ENCODE measurements at regions not wholly inside any gene's neighbourhood (a gene's known extent, or its start where the extent isn't known, plus 50 kb on each side); places are given as distances from the start of the nearest gene placed in this dataset.
"Not testable (repeated sequence)": the region's sequence is repeated elsewhere in the genome, so short reads cannot be mapped to it uniquely, and the experiment has no call there.

DNA sequence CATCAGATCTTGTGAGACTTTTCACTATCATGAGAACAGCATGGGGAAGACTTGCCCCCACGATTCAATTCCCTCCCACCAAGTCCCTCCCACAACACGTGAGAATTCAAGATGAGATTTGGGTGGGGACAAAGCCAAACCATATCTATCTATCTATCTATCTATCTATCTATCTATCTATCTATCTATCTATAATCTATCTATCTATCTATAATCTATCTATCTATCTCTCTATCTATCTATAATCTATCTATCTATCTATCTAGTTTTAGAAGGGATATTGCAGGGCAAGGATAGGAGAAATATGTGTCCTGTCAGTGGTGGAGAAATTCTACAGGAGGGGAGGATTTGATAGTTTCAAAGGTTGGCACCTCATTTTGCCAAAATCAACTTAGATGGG lies 279.8 kb upstream of the PROK2 start:
- H3K27ac Mint-ChIP-seq; H3K4me2 ChIP-seq; H3K4me1 Mint-ChIP-seq; H3K4me3 ChIP-seq; H3F3A ChIP-seq (replicated peaks; ENCODE audit: low read depth); H3K36me3 ChIP-seq (ENCODE audit: insufficient read depth); H3K27ac ChIP-seq (ENCODE audit: low read depth); H3K9me2 ChIP-seq (ENCODE audit: insufficient read depth); H4K20me1 ChIP-seq (replicated peaks; ENCODE audit: insufficient read depth); H3K4me3 Mint-ChIP-seq; H3K79me2 ChIP-seq (replicated peaks; ENCODE audit: insufficient read depth); H3K27me3 ChIP-seq (ENCODE audit: insufficient read depth); ATAC-seq; H3K27me3 Mint-ChIP-seq (ENCODE audit: insufficient read depth, low read depth, poor library complexity); H2AFZ ChIP-seq; H3K36me3 Mint-ChIP-seq (ENCODE audit: low read depth); DNase-seq (ENCODE audit: low spot score); H3K4me1 ChIP-seq (ENCODE audit: insufficient read depth): not testable (repeated sequence)
- peaks cover 25% of the 10 kb centered on the region for H3K9me3 Mint-ChIP-seq

DNA sequence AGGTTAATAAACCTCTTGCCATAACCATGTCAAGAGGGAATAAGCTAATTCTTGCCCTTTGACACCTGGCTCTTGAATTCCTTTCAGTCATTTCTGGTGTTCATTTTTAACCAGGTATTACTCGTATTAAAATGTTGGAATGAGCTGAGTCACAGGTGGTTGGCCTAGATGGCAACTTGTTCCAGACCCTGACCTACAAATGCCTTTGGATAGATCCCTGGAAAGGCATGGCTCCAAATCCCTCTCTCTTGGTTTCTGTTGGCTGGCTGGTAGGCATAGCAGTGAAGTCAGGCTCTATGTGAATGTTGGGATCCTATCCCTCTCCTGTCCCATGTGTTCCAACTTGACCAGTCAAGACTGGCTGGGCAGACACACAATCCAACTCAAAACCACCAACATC lies 277.1 kb upstream of the PROK2 start:
- TF ChIP-seq STAT1 (IDR thresholded peaks at IDR 0.05; ENCODE audit: unreplicated experiment), result no peak
- no peak for TF ChIP-seq ZNF331 (CRISPR knock-in tag; IDR thresholded peaks at IDR 0.05; ENCODE audit: low read depth)
- TF ChIP-seq, protein P1, sequence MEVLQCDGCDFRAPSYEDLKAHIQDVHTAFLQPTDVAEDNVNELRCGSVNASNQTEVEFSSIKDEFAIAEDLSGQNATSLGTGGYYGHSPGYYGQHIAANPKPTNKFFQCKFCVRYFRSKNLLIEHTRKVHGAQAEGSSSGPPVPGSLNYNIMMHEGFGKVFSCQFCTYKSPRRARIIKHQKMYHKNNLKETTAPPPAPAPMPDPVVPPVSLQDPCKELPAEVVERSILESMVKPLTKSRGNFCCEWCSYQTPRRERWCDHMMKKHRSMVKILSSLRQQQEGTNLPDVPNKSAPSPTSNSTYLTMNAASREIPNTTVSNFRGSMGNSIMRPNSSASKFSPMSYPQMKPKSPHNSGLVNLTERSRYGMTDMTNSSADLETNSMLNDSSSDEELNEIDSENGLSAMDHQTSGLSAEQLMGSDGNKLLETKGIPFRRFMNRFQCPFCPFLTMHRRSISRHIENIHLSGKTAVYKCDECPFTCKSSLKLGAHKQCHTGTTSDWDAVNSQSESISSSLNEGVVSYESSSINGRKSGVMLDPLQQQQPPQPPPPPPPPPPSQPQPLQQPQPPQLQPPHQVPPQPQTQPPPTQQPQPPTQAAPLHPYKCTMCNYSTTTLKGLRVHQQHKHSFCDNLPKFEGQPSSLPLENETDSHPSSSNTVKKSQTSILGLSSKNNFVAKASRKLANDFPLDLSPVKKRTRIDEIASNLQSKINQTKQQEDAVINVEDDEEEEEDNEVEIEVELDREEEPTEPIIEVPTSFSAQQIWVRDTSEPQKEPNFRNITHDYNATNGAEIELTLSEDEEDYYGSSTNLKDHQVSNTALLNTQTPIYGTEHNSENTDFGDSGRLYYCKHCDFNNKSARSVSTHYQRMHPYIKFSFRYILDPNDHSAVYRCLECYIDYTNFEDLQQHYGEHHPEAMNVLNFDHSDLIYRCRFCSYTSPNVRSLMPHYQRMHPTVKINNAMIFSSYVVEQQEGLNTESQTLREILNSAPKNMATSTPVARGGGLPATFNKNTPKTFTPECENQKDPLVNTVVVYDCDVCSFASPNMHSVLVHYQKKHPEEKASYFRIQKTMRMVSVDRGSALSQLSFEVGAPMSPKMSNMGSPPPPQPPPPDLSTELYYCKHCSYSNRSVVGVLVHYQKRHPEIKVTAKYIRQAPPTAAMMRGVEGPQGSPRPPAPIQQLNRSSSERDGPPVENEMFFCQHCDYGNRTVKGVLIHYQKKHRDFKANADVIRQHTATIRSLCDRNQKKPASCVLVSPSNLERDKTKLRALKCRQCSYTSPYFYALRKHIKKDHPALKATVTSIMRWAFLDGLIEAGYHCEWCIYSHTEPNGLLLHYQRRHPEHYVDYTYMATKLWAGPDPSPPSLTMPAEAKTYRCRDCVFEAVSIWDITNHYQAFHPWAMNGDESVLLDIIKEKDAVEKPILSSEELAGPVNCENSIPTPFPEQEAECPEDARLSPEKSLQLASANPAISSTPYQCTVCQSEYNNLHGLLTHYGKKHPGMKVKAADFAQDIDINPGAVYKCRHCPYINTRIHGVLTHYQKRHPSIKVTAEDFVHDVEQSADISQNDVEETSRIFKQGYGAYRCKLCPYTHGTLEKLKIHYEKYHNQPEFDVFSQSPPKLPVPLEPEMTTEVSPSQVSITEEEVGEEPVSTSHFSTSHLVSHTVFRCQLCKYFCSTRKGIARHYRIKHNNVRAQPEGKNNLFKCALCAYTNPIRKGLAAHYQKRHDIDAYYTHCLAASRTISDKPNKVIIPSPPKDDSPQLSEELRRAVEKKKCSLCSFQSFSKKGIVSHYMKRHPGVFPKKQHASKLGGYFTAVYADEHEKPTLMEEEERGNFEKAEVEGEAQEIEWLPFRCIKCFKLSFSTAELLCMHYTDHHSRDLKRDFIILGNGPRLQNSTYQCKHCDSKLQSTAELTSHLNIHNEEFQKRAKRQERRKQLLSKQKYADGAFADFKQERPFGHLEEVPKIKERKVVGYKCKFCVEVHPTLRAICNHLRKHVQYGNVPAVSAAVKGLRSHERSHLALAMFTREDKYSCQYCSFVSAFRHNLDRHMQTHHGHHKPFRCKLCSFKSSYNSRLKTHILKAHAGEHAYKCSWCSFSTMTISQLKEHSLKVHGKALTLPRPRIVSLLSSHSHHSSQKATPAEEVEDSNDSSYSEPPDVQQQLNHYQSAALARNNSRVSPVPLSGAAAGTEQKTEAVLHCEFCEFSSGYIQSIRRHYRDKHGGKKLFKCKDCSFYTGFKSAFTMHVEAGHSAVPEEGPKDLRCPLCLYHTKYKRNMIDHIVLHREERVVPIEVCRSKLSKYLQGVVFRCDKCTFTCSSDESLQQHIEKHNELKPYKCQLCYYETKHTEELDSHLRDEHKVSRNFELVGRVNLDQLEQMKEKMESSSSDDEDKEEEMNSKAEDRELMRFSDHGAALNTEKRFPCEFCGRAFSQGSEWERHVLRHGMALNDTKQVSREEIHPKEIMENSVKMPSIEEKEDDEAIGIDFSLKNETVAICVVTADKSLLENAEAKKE (CRISPR knock-in tag; IDR thresholded peaks at IDR 0.05), result no peak
- no peak for TF ChIP-seq NANOG (IDR thresholded peaks at IDR 0.05; ENCODE audit: borderline replicate concordance)
- no peak for TF ChIP-seq EZH2 (IDR thresholded peaks at IDR 0.05; ENCODE audit: low read depth, unreplicated experiment)
- TF ChIP-seq, protein P2, sequence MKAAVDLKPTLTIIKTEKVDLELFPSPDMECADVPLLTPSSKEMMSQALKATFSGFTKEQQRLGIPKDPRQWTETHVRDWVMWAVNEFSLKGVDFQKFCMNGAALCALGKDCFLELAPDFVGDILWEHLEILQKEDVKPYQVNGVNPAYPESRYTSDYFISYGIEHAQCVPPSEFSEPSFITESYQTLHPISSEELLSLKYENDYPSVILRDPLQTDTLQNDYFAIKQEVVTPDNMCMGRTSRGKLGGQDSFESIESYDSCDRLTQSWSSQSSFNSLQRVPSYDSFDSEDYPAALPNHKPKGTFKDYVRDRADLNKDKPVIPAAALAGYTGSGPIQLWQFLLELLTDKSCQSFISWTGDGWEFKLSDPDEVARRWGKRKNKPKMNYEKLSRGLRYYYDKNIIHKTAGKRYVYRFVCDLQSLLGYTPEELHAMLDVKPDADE (IDR thresholded peaks at IDR 0.05), result no peak
- no peaks in the 10 kb centered on the region for H3K79me2 ChIP-seq (replicated peaks; ENCODE audit: insufficient read depth)
- no peak overlapping the region for H3K4me3 ChIP-seq
- H2AFZ ChIP-seq, result no peak overlapping the region
- H3K9me2 ChIP-seq (ENCODE audit: insufficient read depth), result no peaks in the 10 kb centered on the region
- H3K27me3 Mint-ChIP-seq (ENCODE audit: insufficient read depth, low read depth, poor library complexity), result peaks cover 2% of the 10 kb centered on the region
- H3K4me3 Mint-ChIP-seq, result no peak overlapping the region
- DNase-seq (ENCODE audit: low spot score) (no peak), ATAC-seq (no peak)
- H3K36me3 Mint-ChIP-seq (ENCODE audit: low read depth), result peaks cover 8% of the 10 kb centered on the region; the same call in 2 of the 3 replicates
- H3K27ac ChIP-seq (ENCODE audit: low read depth), result no peak overlapping the region
- H3K4me1 ChIP-seq (ENCODE audit: insufficient read depth), result no peaks in the 10 kb centered on the region
- no peaks in the 10 kb centered on the region for H3K27me3 ChIP-seq (ENCODE audit: insufficient read depth)
- H3K9me3 Mint-ChIP-seq, result peaks cover 25% of the 10 kb centered on the region
- no peaks in the 10 kb centered on the region for H3F3A ChIP-seq (replicated peaks; ENCODE audit: low read depth)
- no peaks in the 10 kb centered on the region for H4K20me1 ChIP-seq (replicated peaks; ENCODE audit: insufficient read depth)
- H3K4me2 ChIP-seq, result no peak overlapping the region
- H3K36me3 ChIP-seq (ENCODE audit: insufficient read depth), result no peaks in the 10 kb centered on the region
- no peak overlapping the region for H3K27ac Mint-ChIP-seq
- no peaks in the 10 kb centered on the region for H3K4me1 Mint-ChIP-seq
